ENCODE measurements at regions not wholly inside any gene's neighbourhood (a gene's known extent, or its start where the extent isn't known, plus 50 kb on each side); places are given as distances from the start of the nearest gene placed in this dataset.

GRCh38 chr4:156517956-156518355, 453.6 kb downstream of the PDGFC start:
- TF ChIP-seq EZH2phosphoT487 (conservative IDR thresholded peaks at IDR 0.05; ENCODE audit: low read length) (no peak), CTCF (IDR thresholded peaks at IDR 0.05; ENCODE audit: insufficient read depth, low read length, poor library complexity, severe bottlenecking) (no peak)
- Histone ChIP-seq H3K27me3 (ENCODE audit: low read length) (no peaks in the 10 kb centered on the region), H2AFZ (ENCODE audit: low read depth, low read length, severe bottlenecking) (no peak overlapping the region), H3K9me3 (ENCODE audit: insufficient read depth, low read length) (no peaks in the 10 kb centered on the region), H4K20me1 (ENCODE audit: low read depth, low read length) (no peaks in the 10 kb centered on the region), H3K9ac (ENCODE audit: low read length) (no peak overlapping the region), H3F3A (ENCODE audit: insufficient read depth) (no peaks in the 10 kb centered on the region), H3K36me3 (ENCODE audit: low read length) (no peaks in the 10 kb centered on the region), H3K4me2 (ENCODE audit: low read depth, low read length, poor library complexity, severe bottlenecking) (no peak overlapping the region), H3K4me3 (ENCODE audit: insufficient read depth, low read length, poor library complexity, severe bottlenecking) (no peak overlapping the region), H3K9me2 (replicated peaks; ENCODE audit: insufficient read depth, low read length) (0 out of 2 replicates have a peak, but pooled peaks cover 3% of the 10 kb centered on the region), H3K79me2 (ENCODE audit: insufficient read depth, low read length) (no peaks in the 10 kb centered on the region), H3K27ac (ENCODE audit: low read depth, low read length) (no peak overlapping the region)

DNA sequence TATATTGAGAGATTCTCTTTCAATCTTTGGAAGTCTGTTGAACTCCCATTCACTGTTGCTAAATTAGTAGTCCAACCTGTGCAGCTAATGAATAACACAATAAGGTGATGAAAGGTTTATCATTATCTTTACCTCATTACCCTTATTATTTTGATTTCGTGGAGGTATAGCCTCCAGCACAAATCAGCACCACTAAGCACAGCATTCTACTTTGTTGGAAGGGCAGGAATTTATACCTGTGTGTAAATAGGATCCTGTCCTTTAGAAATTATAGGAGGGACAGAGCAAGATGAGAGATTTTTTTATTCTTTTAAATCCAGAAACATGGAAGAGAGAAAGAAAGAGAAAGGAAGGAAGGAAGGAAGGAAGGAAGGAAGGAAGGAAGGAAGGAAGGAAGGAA, 454.1 kb downstream of the PDGFC start:
- no peak for TF ChIP-seq CTCF (IDR thresholded peaks at IDR 0.05; ENCODE audit: insufficient read depth, low read length, poor library complexity, severe bottlenecking)
- TF ChIP-seq EZH2phosphoT487 (conservative IDR thresholded peaks at IDR 0.05; ENCODE audit: low read length): no peak
- H3K9ac ChIP-seq (ENCODE audit: low read length): no peak overlapping the region
- no peak overlapping the region for H2AFZ ChIP-seq (ENCODE audit: low read depth, low read length, severe bottlenecking)
- no peaks in the 10 kb centered on the region for H3K36me3 ChIP-seq (ENCODE audit: low read length)
- H3K27ac ChIP-seq (ENCODE audit: low read depth, low read length): no peak overlapping the region
- no peak overlapping the region for H3K4me3 ChIP-seq (ENCODE audit: insufficient read depth, low read length, poor library complexity, severe bottlenecking)
- no peaks in the 10 kb centered on the region for H3K79me2 ChIP-seq (ENCODE audit: insufficient read depth, low read length)
- H4K20me1 ChIP-seq (ENCODE audit: low read depth, low read length): no peaks in the 10 kb centered on the region
- no peaks in the 10 kb centered on the region for H3K27me3 ChIP-seq (ENCODE audit: low read length)
- H3K9me3 ChIP-seq (ENCODE audit: insufficient read depth, low read length): no peaks in the 10 kb centered on the region
- 0 out of 2 replicates have a peak, but pooled peaks cover 3% of the 10 kb centered on the region for H3K9me2 ChIP-seq (replicated peaks; ENCODE audit: insufficient read depth, low read length)
- H3K4me2 ChIP-seq (ENCODE audit: low read depth, low read length, poor library complexity, severe bottlenecking): no peak overlapping the region
- no peaks in the 10 kb centered on the region for H3F3A ChIP-seq (ENCODE audit: insufficient read depth)

- Histone ChIP-seq H3K79me2 (ENCODE audit: insufficient read depth, low read length) (no peaks in the 10 kb centered on the region), H4K20me1 (ENCODE audit: low read depth, low read length) (no peaks in the 10 kb centered on the region), H3K4me2 (ENCODE audit: low read depth, low read length, poor library complexity, severe bottlenecking) (no peak overlapping the region), H3F3A (ENCODE audit: insufficient read depth) (no peaks in the 10 kb centered on the region), H3K27ac (ENCODE audit: low read depth, low read length) (no peak overlapping the region), H3K27me3 (ENCODE audit: low read length) (no peaks in the 10 kb centered on the region), H2AFZ (ENCODE audit: low read depth, low read length, severe bottlenecking) (no peak overlapping the region), H3K4me3 (ENCODE audit: insufficient read depth, low read length, poor library complexity, severe bottlenecking) (no peak overlapping the region), H3K9ac (ENCODE audit: low read length) (no peak overlapping the region), H3K9me3 (ENCODE audit: insufficient read depth, low read length) (no peaks in the 10 kb centered on the region), H3K36me3 (ENCODE audit: low read length) (no peaks in the 10 kb centered on the region), H3K9me2 (replicated peaks; ENCODE audit: insufficient read depth, low read length) (0 out of 2 replicates have a peak, but pooled peaks cover 3% of the 10 kb centered on the region)
- TF ChIP-seq CTCF (IDR thresholded peaks at IDR 0.05; ENCODE audit: insufficient read depth, low read length, poor library complexity, severe bottlenecking) (no peak), EZH2phosphoT487 (conservative IDR thresholded peaks at IDR 0.05; ENCODE audit: low read length) (no peak)
Observed at GRCh38 chr4:156516698-156517097, 454.9 kb downstream of the PDGFC start.
